Neural cell (in vitro differentiated cells): ENCODE measurements at regions not wholly inside any gene's neighbourhood (a gene's known extent, or its start where the extent isn't known, plus 50 kb on each side); places are given as distances from the start of the nearest gene placed in this dataset.

ENCODE experiments used
- EP300 ChIP-seq: fragments of 450-650 bp; conservative IDR thresholded peaks from 2 replicates; pipeline ENCODE4 v1.6.1; 2014; ENCODE audit warnings: antibody characterized with exemption, mild to moderate bottlenecking, moderate library complexity; ENCODE audit not compliant: poor library complexity, severe bottlenecking
- EZH2 ChIP-seq: fragments of 200-600, 300-800 bp; shearing (Covaris generic), sonication (generic); IDR thresholded peaks from 2 replicates; pipeline ENCODE4 v1.6.1; 2014; ENCODE audit warnings: antibody characterized with exemption, low read length, borderline replicate concordance, mild to moderate bottlenecking; ENCODE audit not compliant: insufficient read depth, poor library complexity, severe bottlenecking
- MXI1 ChIP-seq: fragments of 450-650 bp; conservative IDR thresholded peaks from 2 replicates; pipeline ENCODE4 v1.6.1; 2014; ENCODE audit warnings: antibody characterized with exemption, mild to moderate bottlenecking; ENCODE audit not compliant: poor library complexity, severe bottlenecking
- POLR2AphosphoS5 ChIP-seq: IDR thresholded peaks from 2 replicates; pipeline ENCODE4 v1.6.1; 2012
- RAD21 ChIP-seq: fragments of 450-650 bp; conservative IDR thresholded peaks from 2 replicates; pipeline ENCODE4 v1.6.1; 2014; ENCODE audit warnings: antibody characterized with exemption, mild to moderate bottlenecking, moderate library complexity
- TAF1 ChIP-seq: IDR thresholded peaks from 2 replicates; pipeline ENCODE4 v1.6.1; 2012; ENCODE audit warnings: low read depth
- TF ChIP-seq, protein P1 (sequence below): fragments of 450-650 bp; IDR thresholded peaks from 2 replicates; pipeline ENCODE4 v1.5.1; 2014; ENCODE audit warnings: antibody characterized with exemption, mild to moderate bottlenecking, moderate library complexity; ENCODE audit not compliant: poor library complexity, severe bottlenecking
- TF ChIP-seq, protein P2 (sequence below): IDR thresholded peaks from 2 replicates; pipeline ENCODE4 v1.6.1; 2012; ENCODE audit warnings: borderline replicate concordance

DNA sequence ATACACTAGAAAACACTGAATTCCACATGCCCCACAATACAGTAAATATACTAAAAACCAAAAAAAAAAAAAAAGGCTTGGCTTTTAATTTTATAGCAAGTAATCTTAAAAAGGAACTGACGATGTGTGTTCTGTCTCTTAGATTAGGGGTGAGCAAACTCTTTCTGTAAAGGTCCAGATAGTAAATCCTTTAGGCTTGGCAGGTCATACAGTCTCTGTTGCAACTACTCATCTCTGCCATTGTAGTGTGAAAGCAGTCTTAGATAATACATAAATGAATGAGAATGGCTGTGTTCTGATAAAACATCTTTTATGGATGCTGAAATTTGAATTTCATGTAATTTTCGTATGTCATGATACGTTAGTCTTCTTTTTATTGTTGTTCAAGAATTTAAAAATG lies 150.2 kb downstream of the SLC30A10 start:
- TF ChIP-seq, protein P1, sequence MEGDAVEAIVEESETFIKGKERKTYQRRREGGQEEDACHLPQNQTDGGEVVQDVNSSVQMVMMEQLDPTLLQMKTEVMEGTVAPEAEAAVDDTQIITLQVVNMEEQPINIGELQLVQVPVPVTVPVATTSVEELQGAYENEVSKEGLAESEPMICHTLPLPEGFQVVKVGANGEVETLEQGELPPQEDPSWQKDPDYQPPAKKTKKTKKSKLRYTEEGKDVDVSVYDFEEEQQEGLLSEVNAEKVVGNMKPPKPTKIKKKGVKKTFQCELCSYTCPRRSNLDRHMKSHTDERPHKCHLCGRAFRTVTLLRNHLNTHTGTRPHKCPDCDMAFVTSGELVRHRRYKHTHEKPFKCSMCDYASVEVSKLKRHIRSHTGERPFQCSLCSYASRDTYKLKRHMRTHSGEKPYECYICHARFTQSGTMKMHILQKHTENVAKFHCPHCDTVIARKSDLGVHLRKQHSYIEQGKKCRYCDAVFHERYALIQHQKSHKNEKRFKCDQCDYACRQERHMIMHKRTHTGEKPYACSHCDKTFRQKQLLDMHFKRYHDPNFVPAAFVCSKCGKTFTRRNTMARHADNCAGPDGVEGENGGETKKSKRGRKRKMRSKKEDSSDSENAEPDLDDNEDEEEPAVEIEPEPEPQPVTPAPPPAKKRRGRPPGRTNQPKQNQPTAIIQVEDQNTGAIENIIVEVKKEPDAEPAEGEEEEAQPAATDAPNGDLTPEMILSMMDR: no peak
- TF ChIP-seq POLR2AphosphoS5: no peak
- TF ChIP-seq MXI1: no peak
- no peak for TF ChIP-seq EP300
- no peak for TF ChIP-seq EZH2
- no peak for TF ChIP-seq TAF1
- no peak for TF ChIP-seq RAD21
- TF ChIP-seq, protein P2, sequence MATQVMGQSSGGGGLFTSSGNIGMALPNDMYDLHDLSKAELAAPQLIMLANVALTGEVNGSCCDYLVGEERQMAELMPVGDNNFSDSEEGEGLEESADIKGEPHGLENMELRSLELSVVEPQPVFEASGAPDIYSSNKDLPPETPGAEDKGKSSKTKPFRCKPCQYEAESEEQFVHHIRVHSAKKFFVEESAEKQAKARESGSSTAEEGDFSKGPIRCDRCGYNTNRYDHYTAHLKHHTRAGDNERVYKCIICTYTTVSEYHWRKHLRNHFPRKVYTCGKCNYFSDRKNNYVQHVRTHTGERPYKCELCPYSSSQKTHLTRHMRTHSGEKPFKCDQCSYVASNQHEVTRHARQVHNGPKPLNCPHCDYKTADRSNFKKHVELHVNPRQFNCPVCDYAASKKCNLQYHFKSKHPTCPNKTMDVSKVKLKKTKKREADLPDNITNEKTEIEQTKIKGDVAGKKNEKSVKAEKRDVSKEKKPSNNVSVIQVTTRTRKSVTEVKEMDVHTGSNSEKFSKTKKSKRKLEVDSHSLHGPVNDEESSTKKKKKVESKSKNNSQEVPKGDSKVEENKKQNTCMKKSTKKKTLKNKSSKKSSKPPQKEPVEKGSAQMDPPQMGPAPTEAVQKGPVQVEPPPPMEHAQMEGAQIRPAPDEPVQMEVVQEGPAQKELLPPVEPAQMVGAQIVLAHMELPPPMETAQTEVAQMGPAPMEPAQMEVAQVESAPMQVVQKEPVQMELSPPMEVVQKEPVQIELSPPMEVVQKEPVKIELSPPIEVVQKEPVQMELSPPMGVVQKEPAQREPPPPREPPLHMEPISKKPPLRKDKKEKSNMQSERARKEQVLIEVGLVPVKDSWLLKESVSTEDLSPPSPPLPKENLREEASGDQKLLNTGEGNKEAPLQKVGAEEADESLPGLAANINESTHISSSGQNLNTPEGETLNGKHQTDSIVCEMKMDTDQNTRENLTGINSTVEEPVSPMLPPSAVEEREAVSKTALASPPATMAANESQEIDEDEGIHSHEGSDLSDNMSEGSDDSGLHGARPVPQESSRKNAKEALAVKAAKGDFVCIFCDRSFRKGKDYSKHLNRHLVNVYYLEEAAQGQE: no peak
